NCI-H128 (cell line): ENCODE measurements at regions not wholly inside any gene's neighbourhood (a gene's known extent, or its start where the extent isn't known, plus 50 kb on each side); places are given as distances from the start of the nearest gene placed in this dataset.
"Not testable (repeated sequence)": the region's sequence is repeated elsewhere in the genome, so short reads cannot be mapped to it uniquely, and the experiment has no call there.

Experiments
- DNase-seq: peaks from one replicate; lab custom pipeline; 2025; ENCODE audit not compliant: unreplicated experiment; lab: John Stamatoyannopoulos, UW

- DNase-seq, result no peak
Measured at GRCh38 chr3:6447166-6447801, 413.6 kb upstream of the GRM7 start.

- DNase-seq, result no peak
Measured at GRCh38 chr3:6448011-6448410, 412.9 kb upstream of the GRM7 start.

- no peak for DNase-seq
Measured at GRCh38 chr3:6449099-6449498, 411.8 kb upstream of the GRM7 start.

GRCh38 chr3:6452974-6453373 is 407.9 kb upstream of the GRM7 start:
- no peak for DNase-seq

- no peak for DNase-seq
Measured at GRCh38 chr3:6455031-6455430, 405.9 kb upstream of the GRM7 start.

- no peak for DNase-seq
Measured at GRCh38 chr3:6467186-6467585, 393.7 kb upstream of the GRM7 start.

- no peak for DNase-seq
Measured at GRCh38 chr3:6468589-6468988, 392.3 kb upstream of the GRM7 start.

- no peak for DNase-seq
Measured at GRCh38 chr3:6471744-6472143, 389.2 kb upstream of the GRM7 start.

- DNase-seq, result not testable (repeated sequence)
Measured at GRCh38 chr3:6490487-6491327, 370.2 kb upstream of the GRM7 start.

GRCh38 chr3:6491768-6492167 is 369.1 kb upstream of the GRM7 start:
- DNase-seq, result no peak

- no peak for DNase-seq
Measured at GRCh38 chr3:6492306-6492705, 368.6 kb upstream of the GRM7 start.

GRCh38 chr3:6498944-6499343 is 362.0 kb upstream of the GRM7 start:
- not testable (repeated sequence) for DNase-seq

GRCh38 chr3:6504347-6504746 is 356.6 kb upstream of the GRM7 start:
- no peak for DNase-seq

GRCh38 chr3:6504834-6505233 is 356.1 kb upstream of the GRM7 start:
- no peak for DNase-seq

- DNase-seq, result no peak
Measured at GRCh38 chr3:6508410-6508759, 352.5 kb upstream of the GRM7 start.

- DNase-seq, result no peak
Measured at GRCh38 chr3:6509576-6509975, 351.3 kb upstream of the GRM7 start.

- no peak for DNase-seq
Measured at GRCh38 chr3:6510713-6511112, 350.2 kb upstream of the GRM7 start.

GRCh38 chr3:6512172-6512800 is 348.6 kb upstream of the GRM7 start:
- no peak for DNase-seq

GRCh38 chr3:6516143-6516542 is 344.8 kb upstream of the GRM7 start:
- DNase-seq, result no peak

GRCh38 chr3:6516694-6517093 is 344.2 kb upstream of the GRM7 start:
- no peak for DNase-seq

GRCh38 chr3:6518709-6519345 is 342.1 kb upstream of the GRM7 start:
- no peak for DNase-seq
